Stimulated activated CD8-positive, alpha-beta memory T cell treated with anti-CD3 and anti-CD28 coated beads, Interleukin-7, amount 100 ng/mL, for 1 hour (primary cell): ENCODE measurements at regions not wholly inside any gene's neighbourhood (a gene's known extent, or its start where the extent isn't known, plus 50 kb on each side); places are given as distances from the start of the nearest gene placed in this dataset.

Source experiments
- DNase-seq, 2 donors: peaks; one replicate each; pipeline ENCODE4 v3.0.0-alpha.2; 2020; ENCODE audit warnings: low read depth in 2 of 2

GRCh38 chr17:68182940-68183551, 64.8 kb upstream of the AMZ2 start:
- DNase-seq: no peak

GRCh38 chr17:68184141-68184571, 63.7 kb upstream of the AMZ2 start:
- no peak for DNase-seq

- no peak for DNase-seq
These were observed 62.9 kb upstream of the AMZ2 start for GRCh38 chr17:68184816-68185436.

- no peak for DNase-seq
These were observed 62.0 kb upstream of the AMZ2 start for GRCh38 chr17:68185820-68186219.

- no peak for DNase-seq
These were observed 57.3 kb upstream of the AMZ2 start for GRCh38 chr17:68190495-68190894.

- no peak for DNase-seq
These were observed 52.0 kb upstream of the AMZ2 start for GRCh38 chr17:68195667-68196393.

- no peak for DNase-seq
These were observed 51.3 kb upstream of the AMZ2 start for GRCh38 chr17:68196394-68197090.

- no peak for DNase-seq
These were observed 50.5 kb upstream of the AMZ2 start for GRCh38 chr17:68197091-68197996.

- no peak for DNase-seq
These were observed 49.6 kb upstream of the AMZ2 start for GRCh38 chr17:68197997-68198930.
